ENCODE measurements at regions not wholly inside any gene's neighbourhood (a gene's known extent, or its start where the extent isn't known, plus 50 kb on each side); places are given as distances from the start of the nearest gene placed in this dataset.

DNA sequence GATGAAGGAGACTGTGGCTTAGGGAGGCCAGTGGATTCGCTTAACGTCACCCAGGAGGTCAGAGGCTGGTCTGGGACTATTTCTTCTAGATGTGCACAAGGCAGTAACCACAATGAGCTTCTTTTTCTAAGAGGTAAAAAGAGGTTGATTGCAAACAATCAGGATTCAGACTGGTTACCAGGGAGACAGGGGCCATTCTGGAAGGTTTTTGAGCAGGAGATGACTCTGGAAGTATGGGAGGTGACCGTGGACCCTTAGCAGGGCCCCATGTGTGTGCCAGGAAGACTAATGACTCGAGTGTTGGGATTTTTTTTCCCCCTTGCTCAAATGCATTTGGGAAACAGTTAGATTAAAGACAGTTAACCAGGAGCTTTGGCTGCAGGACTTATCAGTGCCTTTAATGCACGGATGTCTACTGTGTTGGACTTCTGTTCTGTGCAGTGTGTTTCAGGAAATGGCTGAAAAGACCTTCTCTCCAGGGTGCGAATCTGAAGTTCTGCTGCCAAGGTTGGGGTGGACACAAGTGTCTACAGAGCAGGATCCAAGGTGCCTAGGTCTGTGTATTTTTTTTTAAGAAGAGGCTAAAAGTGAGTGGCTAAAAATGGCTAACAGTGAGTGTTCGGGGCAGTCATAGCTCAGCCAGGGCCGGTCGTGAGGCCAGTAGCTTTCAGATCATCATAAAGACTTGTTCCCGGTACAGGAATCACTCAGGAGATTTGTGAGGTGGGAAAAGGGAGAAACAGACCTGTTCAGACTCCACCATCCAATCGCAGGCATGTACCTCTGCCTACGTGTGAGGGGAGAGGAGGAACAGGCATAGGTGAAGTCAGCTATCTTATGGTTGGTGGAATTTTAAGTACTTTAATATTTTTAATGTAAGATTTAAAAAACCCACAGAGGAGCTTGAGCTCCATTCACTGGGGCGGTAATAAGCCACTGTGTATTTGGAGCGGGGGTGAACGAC lies 82.3 kb upstream of the CIBAR2 start:
- no peak overlapping the region for H4K5ac ChIP-seq (ENCODE audit: low read length)
- H3K79me1 ChIP-seq (ENCODE audit: low read length) = peaks cover 27% of the 10 kb centered on the region
- no peak overlapping the region for H2AK5ac ChIP-seq (ENCODE audit: low read length)
- H3K4me2 ChIP-seq (ENCODE audit: low read length) = no peak overlapping the region
- no peak overlapping the region for H2BK120ac ChIP-seq (ENCODE audit: low read depth, low read length)
- no peak overlapping the region for H3K4ac ChIP-seq (ENCODE audit: low read depth, low read length)
- no peak overlapping the region for H3K23ac ChIP-seq (ENCODE audit: low read length)
- H3K4me1 ChIP-seq (ENCODE audit: control insufficient read depth, low read depth, low read length) = no peaks in the 10 kb centered on the region
- no peak for DNase-seq
- no peak overlapping the region for H3K18ac ChIP-seq (ENCODE audit: low read length)
- no peak overlapping the region for H4K8ac ChIP-seq (ENCODE audit: low read depth, low read length)
- no peaks in the 10 kb centered on the region for H3K36me3 ChIP-seq (ENCODE audit: control insufficient read depth, insufficient read depth, low read length)
- H3K56ac ChIP-seq (ENCODE audit: low read length) = no peak overlapping the region
- H3K4me3 ChIP-seq (ENCODE audit: low read length) = no peak overlapping the region
- H3K27ac ChIP-seq (ENCODE audit: low read depth, low read length) = no peak overlapping the region
- H3K79me2 ChIP-seq (ENCODE audit: control insufficient read depth, insufficient read depth, low read length) = peaks cover 2% of the 10 kb centered on the region
- no peaks in the 10 kb centered on the region for H3K27me3 ChIP-seq (ENCODE audit: insufficient read depth, low read length, poor library complexity)
- no peak overlapping the region for H3K9ac ChIP-seq (ENCODE audit: low read length)
- H2BK15ac ChIP-seq (replicated peaks; ENCODE audit: low read depth) = no peak overlapping the region
- no CpG with 5 or more reads among the region's 15 CpGs for WGBS (ENCODE audit: extremely low coverage, insufficient coverage, low lambda C conversion rate)
- no peak overlapping the region for H2BK5ac ChIP-seq (ENCODE audit: low read length)

GRCh38 chr16:85195271-85195647 lies 83.0 kb upstream of the CIBAR2 start:
- no peak overlapping the region for H2BK5ac ChIP-seq (ENCODE audit: low read length)
- DNase-seq = no peak
- H3K4ac ChIP-seq (ENCODE audit: low read depth, low read length) = no peak overlapping the region
- H3K27ac ChIP-seq (ENCODE audit: low read depth, low read length) = no peak overlapping the region
- H3K18ac ChIP-seq (ENCODE audit: low read length) = no peak overlapping the region
- no peak overlapping the region for H3K56ac ChIP-seq (ENCODE audit: low read length)
- no peaks in the 10 kb centered on the region for H3K4me1 ChIP-seq (ENCODE audit: control insufficient read depth, low read depth, low read length)
- peaks cover 2% of the 10 kb centered on the region for H3K79me2 ChIP-seq (ENCODE audit: control insufficient read depth, insufficient read depth, low read length)
- H4K8ac ChIP-seq (ENCODE audit: low read depth, low read length) = no peak overlapping the region
- no peak overlapping the region for H3K4me3 ChIP-seq (ENCODE audit: low read length)
- no peak overlapping the region for H4K5ac ChIP-seq (ENCODE audit: low read length)
- peaks cover 27% of the 10 kb centered on the region for H3K79me1 ChIP-seq (ENCODE audit: low read length)
- H3K23ac ChIP-seq (ENCODE audit: low read length) = no peak overlapping the region
- H3K27me3 ChIP-seq (ENCODE audit: insufficient read depth, low read length, poor library complexity) = no peaks in the 10 kb centered on the region
- H2AK5ac ChIP-seq (ENCODE audit: low read length) = no peak overlapping the region
- H3K36me3 ChIP-seq (ENCODE audit: control insufficient read depth, insufficient read depth, low read length) = no peaks in the 10 kb centered on the region
- no CpG with 5 or more reads among the region's 8 CpGs for WGBS (ENCODE audit: extremely low coverage, insufficient coverage, low lambda C conversion rate)
- no peak overlapping the region for H2BK15ac ChIP-seq (replicated peaks; ENCODE audit: low read depth)
- H2BK120ac ChIP-seq (ENCODE audit: low read depth, low read length) = no peak overlapping the region
- no peak overlapping the region for H3K9ac ChIP-seq (ENCODE audit: low read length)
- H3K4me2 ChIP-seq (ENCODE audit: low read length) = no peak overlapping the region

DNA sequence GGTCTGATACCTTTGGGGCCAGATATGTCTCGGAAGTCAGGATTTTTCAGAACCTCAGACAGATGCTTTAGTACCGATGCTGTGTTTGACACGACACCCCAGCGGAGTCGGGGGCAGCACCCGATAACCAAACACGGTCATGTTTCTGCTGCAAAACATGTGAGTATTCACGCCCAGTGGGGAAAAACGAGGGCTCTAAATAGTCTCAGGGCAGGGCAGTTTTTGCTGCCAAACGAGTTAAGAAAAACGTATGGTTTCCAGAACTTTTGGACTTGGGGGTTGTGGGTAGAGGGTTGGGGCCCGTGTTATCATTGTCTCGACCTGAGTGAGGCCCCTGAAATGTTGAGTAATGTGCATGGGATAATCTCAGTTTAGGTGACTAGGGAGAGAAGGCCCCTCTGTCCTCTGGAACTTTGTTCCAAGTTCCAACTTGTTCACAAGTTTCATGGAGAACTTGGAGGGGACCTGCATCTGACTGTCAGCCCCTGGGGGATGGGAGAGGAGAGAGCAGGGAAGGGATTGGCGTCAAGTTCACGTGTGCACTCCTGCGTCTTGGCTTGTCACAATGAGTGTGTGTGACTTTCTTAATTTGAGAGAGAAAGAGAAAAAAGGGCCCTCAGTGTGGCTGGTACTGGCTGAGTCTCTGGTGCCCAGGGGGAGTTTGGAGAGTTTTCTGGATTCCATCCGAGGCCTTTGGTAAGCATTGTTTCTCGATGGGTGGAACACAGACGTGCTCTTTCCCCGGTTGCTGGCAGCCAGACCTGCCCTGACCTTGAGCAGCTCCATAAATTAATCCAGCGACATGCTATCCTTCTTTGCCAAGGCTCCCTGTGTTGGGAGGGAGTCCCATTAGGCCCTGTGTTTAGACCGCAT lies 83.9 kb upstream of the CIBAR2 start:
- Histone ChIP-seq H3K23ac (ENCODE audit: low read length) (no peak overlapping the region), H3K4me1 (ENCODE audit: control insufficient read depth, low read depth, low read length) (no peaks in the 10 kb centered on the region), H3K4me3 (ENCODE audit: low read length) (no peak overlapping the region), H3K27me3 (ENCODE audit: insufficient read depth, low read length, poor library complexity) (no peaks in the 10 kb centered on the region), H3K36me3 (ENCODE audit: control insufficient read depth, insufficient read depth, low read length) (no peaks in the 10 kb centered on the region), H3K27ac (ENCODE audit: low read depth, low read length) (no peak overlapping the region), H3K9ac (ENCODE audit: low read length) (no peak overlapping the region), H3K4ac (ENCODE audit: low read depth, low read length) (no peak overlapping the region), H4K8ac (ENCODE audit: low read depth, low read length) (no peak overlapping the region), H3K79me1 (ENCODE audit: low read length) (peaks cover 31% of the 10 kb centered on the region), H3K56ac (ENCODE audit: low read length) (no peak overlapping the region), H3K79me2 (ENCODE audit: control insufficient read depth, insufficient read depth, low read length) (peaks cover 4% of the 10 kb centered on the region), H2BK15ac (replicated peaks; ENCODE audit: low read depth) (no peak overlapping the region), H2BK5ac (ENCODE audit: low read length) (no peak overlapping the region), H3K18ac (ENCODE audit: low read length) (no peak overlapping the region), H4K5ac (ENCODE audit: low read length) (no peak overlapping the region), H3K4me2 (ENCODE audit: low read length) (no peak overlapping the region), H2AK5ac (ENCODE audit: low read length) (no peak overlapping the region), H2BK120ac (ENCODE audit: low read depth, low read length) (no peak overlapping the region)
- no peak for DNase-seq
- WGBS (ENCODE audit: extremely low coverage, insufficient coverage, low lambda C conversion rate) = no CpG with 5 or more reads among the region's 22 CpGs

DNA sequence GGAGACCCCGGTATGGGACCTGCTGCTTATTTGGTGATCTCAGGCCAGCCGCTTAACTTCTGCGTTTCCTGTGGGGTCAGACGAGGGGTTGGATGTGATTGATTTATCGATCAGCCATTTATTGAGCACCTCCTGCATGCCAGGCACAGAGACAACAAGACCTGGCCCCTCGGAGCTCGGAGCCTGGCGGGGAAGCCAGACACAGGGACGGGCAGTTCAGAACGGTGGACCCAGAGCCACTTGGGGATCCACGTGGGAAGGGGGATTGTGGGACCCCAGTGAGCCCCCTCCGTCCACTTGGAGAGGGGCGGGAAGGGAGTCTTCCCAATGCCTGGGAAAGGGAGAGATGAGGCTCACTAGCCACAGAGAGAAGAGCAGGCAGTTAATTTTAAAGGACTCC lies 84.7 kb upstream of the CIBAR2 start:
- H2BK5ac ChIP-seq (ENCODE audit: low read length) = no peak overlapping the region
- no peak overlapping the region for H3K27ac ChIP-seq (ENCODE audit: low read depth, low read length)
- no peak overlapping the region for H3K4me2 ChIP-seq (ENCODE audit: low read length)
- H2BK120ac ChIP-seq (ENCODE audit: low read depth, low read length) = no peak overlapping the region
- H3K9ac ChIP-seq (ENCODE audit: low read length) = no peak overlapping the region
- H2BK15ac ChIP-seq (replicated peaks; ENCODE audit: low read depth) = no peak overlapping the region
- no peak overlapping the region for H4K5ac ChIP-seq (ENCODE audit: low read length)
- H3K18ac ChIP-seq (ENCODE audit: low read length) = no peak overlapping the region
- WGBS (ENCODE audit: extremely low coverage, insufficient coverage, low lambda C conversion rate) = no CpG with 5 or more reads among the region's 13 CpGs
- no peak overlapping the region for H4K8ac ChIP-seq (ENCODE audit: low read depth, low read length)
- no peak overlapping the region for H2AK5ac ChIP-seq (ENCODE audit: low read length)
- no peak overlapping the region for H3K56ac ChIP-seq (ENCODE audit: low read length)
- no peaks in the 10 kb centered on the region for H3K27me3 ChIP-seq (ENCODE audit: insufficient read depth, low read length, poor library complexity)
- H3K36me3 ChIP-seq (ENCODE audit: control insufficient read depth, insufficient read depth, low read length) = no peaks in the 10 kb centered on the region
- DNase-seq = no peak
- no peak overlapping the region for H3K4ac ChIP-seq (ENCODE audit: low read depth, low read length)
- no peak overlapping the region for H3K23ac ChIP-seq (ENCODE audit: low read length)
- H3K4me1 ChIP-seq (ENCODE audit: control insufficient read depth, low read depth, low read length) = peaks cover 2% of the 10 kb centered on the region
- H3K79me1 ChIP-seq (ENCODE audit: low read length) = peaks cover 31% of the 10 kb centered on the region
- no peak overlapping the region for H3K4me3 ChIP-seq (ENCODE audit: low read length)
- H3K79me2 ChIP-seq (ENCODE audit: control insufficient read depth, insufficient read depth, low read length) = peaks cover 4% of the 10 kb centered on the region

- H3K27me3 ChIP-seq (ENCODE audit: insufficient read depth, low read length, poor library complexity) = no peaks in the 10 kb centered on the region
- H3K79me1 ChIP-seq (ENCODE audit: low read length) = peaks cover 27% of the 10 kb centered on the region
- no peaks in the 10 kb centered on the region for H3K36me3 ChIP-seq (ENCODE audit: control insufficient read depth, insufficient read depth, low read length)
- no peak overlapping the region for H2BK5ac ChIP-seq (ENCODE audit: low read length)
- H3K4me2 ChIP-seq (ENCODE audit: low read length) = no peak overlapping the region
- H3K4ac ChIP-seq (ENCODE audit: low read depth, low read length) = no peak overlapping the region
- H4K5ac ChIP-seq (ENCODE audit: low read length) = no peak overlapping the region
- H2AK5ac ChIP-seq (ENCODE audit: low read length) = no peak overlapping the region
- no peak overlapping the region for H3K9ac ChIP-seq (ENCODE audit: low read length)
- H3K4me1 ChIP-seq (ENCODE audit: control insufficient read depth, low read depth, low read length) = peaks cover 6% of the 10 kb centered on the region
- peaks cover 4% of the 10 kb centered on the region for H3K79me2 ChIP-seq (ENCODE audit: control insufficient read depth, insufficient read depth, low read length)
- H4K8ac ChIP-seq (ENCODE audit: low read depth, low read length) = no peak overlapping the region
- no peak overlapping the region for H2BK15ac ChIP-seq (replicated peaks; ENCODE audit: low read depth)
- H3K56ac ChIP-seq (ENCODE audit: low read length) = peak overlapping the region; percentile 25
- no CpG with 5 or more reads among the region's 22 CpGs for WGBS (ENCODE audit: extremely low coverage, insufficient coverage, low lambda C conversion rate)
- no peak overlapping the region for H3K4me3 ChIP-seq (ENCODE audit: low read length)
- no peak overlapping the region for H3K18ac ChIP-seq (ENCODE audit: low read length)
- no peak overlapping the region for H2BK120ac ChIP-seq (ENCODE audit: low read depth, low read length)
- DNase-seq = no peak
- no peak overlapping the region for H3K27ac ChIP-seq (ENCODE audit: low read depth, low read length)
- H3K23ac ChIP-seq (ENCODE audit: low read length) = no peak overlapping the region
Observed at GRCh38 chr16:85197611-85198566, 85.6 kb upstream of the CIBAR2 start.

Measured in mesendoderm (in vitro differentiated cells).